Neural progenitor cell (in vitro differentiated cells): ENCODE measurements at regions not wholly inside any gene's neighbourhood (a gene's known extent, or its start where the extent isn't known, plus 50 kb on each side); places are given as distances from the start of the nearest gene placed in this dataset.

Experiments used
- DNase-seq: peaks from one replicate; pipeline ENCODE4 v3.0.0-alpha.2; 2016; ENCODE audit warnings: low spot score
- H2AFZ ChIP-seq: fragments of 200-600 bp; sonication (generic); replicated peaks from 2 replicates; pipeline ENCODE4 v1.6.1; 2016; ENCODE audit warnings: antibody characterized with exemption
- H3F3A ChIP-seq: fragments of 200-600 bp; sonication (generic); 2 replicates; pipeline ENCODE4 v1.6.1; 2016; ENCODE audit warnings: antibody characterized with exemption, low read depth
- H3K27ac ChIP-seq: fragments of 200-600 bp; sonication (generic); 2 replicates; pipeline ENCODE4 v1.5.1; 2016; ENCODE audit warnings: mild to moderate bottlenecking
- H3K27me3 ChIP-seq: fragments of 200-600 bp; sonication (generic); 2 replicates; pipeline ENCODE4 v1.6.1; 2016; ENCODE audit warnings: mild to moderate bottlenecking, moderate library complexity
- H3K36me3 ChIP-seq: fragments of 200-600 bp; sonication (generic); 2 replicates; pipeline ENCODE4 v1.5.1; 2016
- H3K4me1 ChIP-seq: fragments of 200-600 bp; sonication (generic); 2 replicates; pipeline ENCODE4 v1.6.1; 2016; ENCODE audit warnings: mixed run types
- H3K4me2 ChIP-seq: fragments of 200-600 bp; sonication (generic); 2 replicates; pipeline ENCODE4 v1.6.1; 2016
- H3K4me3 ChIP-seq: fragments of 200-600 bp; sonication (generic); 2 replicates; pipeline ENCODE4 v1.5.1; 2016
- H3K79me2 ChIP-seq: fragments of 200-600 bp; sonication (generic); 2 replicates; pipeline ENCODE4 v1.6.1; 2016; ENCODE audit warnings: low read depth
- H3K9ac ChIP-seq: fragments of 200-600 bp; sonication (generic); 2 replicates; pipeline ENCODE4 v1.6.1; 2016
- H3K9me3 ChIP-seq: fragments of 200-600 bp; sonication (generic); 2 replicates; pipeline ENCODE4 v1.5.1; 2016; ENCODE audit warnings: low read depth
- H4K20me1 ChIP-seq: fragments of 200-600 bp; sonication (generic); 2 replicates; pipeline ENCODE4 v1.6.1; 2016; ENCODE audit warnings: low read depth
- H3K27ac Mint-ChIP-seq: 3 replicates; pipeline ENCODE4 v1.8.0; 2021; ENCODE audit warnings: mixed read lengths
- H3K27me3 Mint-ChIP-seq: 2 replicates; pipeline ENCODE4 v1.8.0; 2022; ENCODE audit warnings: low read depth, mild to moderate bottlenecking, inconsistent platforms, moderate library complexity, mixed read lengths; ENCODE audit not compliant: insufficient read depth
- H3K36me3 Mint-ChIP-seq: 3 replicates; pipeline ENCODE4 v1.8.0; 2021; ENCODE audit warnings: mixed read lengths
- H3K4me1 Mint-ChIP-seq: 3 replicates; pipeline ENCODE4 v1.8.0; 2021; ENCODE audit warnings: mixed read lengths
- H3K4me3 Mint-ChIP-seq: 3 replicates; pipeline ENCODE4 v1.8.0; 2021; ENCODE audit warnings: mild to moderate bottlenecking, moderate library complexity, mixed read lengths
- H3K9me3 Mint-ChIP-seq: 3 replicates; pipeline ENCODE4 v1.8.0; 2020; ENCODE audit warnings: mixed read lengths
- EZH2 ChIP-seq: fragments of 200-600 bp; sonication (generic); IDR thresholded peaks from 2 replicates; pipeline ENCODE4 v1.6.1; 2017; ENCODE audit warnings: antibody characterized with exemption, mild to moderate bottlenecking, moderate library complexity
- EZH2phosphoT487 ChIP-seq: fragments of 200-600 bp; sonication (generic); IDR thresholded peaks from 2 replicates; pipeline ENCODE4 v1.6.1; 2017; ENCODE audit warnings: antibody characterized with exemption
- TF ChIP-seq, protein P1 (sequence below): fragments of 200-600 bp; sonication (generic); IDR thresholded peaks from 2 replicates; pipeline ENCODE4 v1.5.1; 2017; ENCODE audit warnings: antibody characterized with exemption, mild to moderate bottlenecking

DNA sequence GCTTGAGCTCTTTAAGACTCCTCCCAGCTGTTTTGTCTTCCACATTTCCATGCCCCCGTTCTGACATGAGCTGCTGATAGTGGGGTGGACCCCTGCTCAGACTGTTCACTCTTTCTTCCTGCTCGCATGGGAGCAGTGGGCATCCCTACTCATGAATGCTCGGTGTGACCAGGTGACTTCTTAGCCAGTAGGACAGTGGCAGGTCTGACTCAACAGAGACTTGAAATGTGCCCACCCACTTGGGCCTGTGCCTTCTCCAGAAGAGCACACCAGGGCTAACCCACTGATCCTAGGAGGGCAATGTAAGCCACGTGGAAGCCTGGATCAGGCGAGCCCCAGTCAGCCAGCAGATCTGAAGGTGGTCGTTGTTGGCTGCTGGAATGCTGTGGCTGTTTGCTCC is 582.0 kb downstream of the QKI start:
- H3K9ac ChIP-seq = no peak overlapping the region
- no peaks in the 10 kb centered on the region for H3K79me2 ChIP-seq
- H3K9me3 ChIP-seq = no peaks in the 10 kb centered on the region
- no peak overlapping the region for H3K27ac ChIP-seq
- no peaks in the 10 kb centered on the region for H3K4me1 Mint-ChIP-seq
- no peak overlapping the region for H3K27ac Mint-ChIP-seq
- H3K9me3 Mint-ChIP-seq = peaks cover 7% of the 10 kb centered on the region
- H3K27me3 ChIP-seq = no peaks in the 10 kb centered on the region
- no peak overlapping the region for H3K4me2 ChIP-seq
- no peak for DNase-seq
- no peak overlapping the region for H3K4me3 Mint-ChIP-seq
- H3K36me3 ChIP-seq = no peaks in the 10 kb centered on the region
- H3K4me3 ChIP-seq = no peak overlapping the region
- H3F3A ChIP-seq = no peaks in the 10 kb centered on the region
- no peaks in the 10 kb centered on the region for H4K20me1 ChIP-seq
- H2AFZ ChIP-seq = no peak overlapping the region
- no peaks in the 10 kb centered on the region for H3K27me3 Mint-ChIP-seq
- no peaks in the 10 kb centered on the region for H3K36me3 Mint-ChIP-seq
- no peaks in the 10 kb centered on the region for H3K4me1 ChIP-seq
- TF ChIP-seq EZH2 (no peak), EZH2phosphoT487 (no peak)
- TF ChIP-seq, protein P1, sequence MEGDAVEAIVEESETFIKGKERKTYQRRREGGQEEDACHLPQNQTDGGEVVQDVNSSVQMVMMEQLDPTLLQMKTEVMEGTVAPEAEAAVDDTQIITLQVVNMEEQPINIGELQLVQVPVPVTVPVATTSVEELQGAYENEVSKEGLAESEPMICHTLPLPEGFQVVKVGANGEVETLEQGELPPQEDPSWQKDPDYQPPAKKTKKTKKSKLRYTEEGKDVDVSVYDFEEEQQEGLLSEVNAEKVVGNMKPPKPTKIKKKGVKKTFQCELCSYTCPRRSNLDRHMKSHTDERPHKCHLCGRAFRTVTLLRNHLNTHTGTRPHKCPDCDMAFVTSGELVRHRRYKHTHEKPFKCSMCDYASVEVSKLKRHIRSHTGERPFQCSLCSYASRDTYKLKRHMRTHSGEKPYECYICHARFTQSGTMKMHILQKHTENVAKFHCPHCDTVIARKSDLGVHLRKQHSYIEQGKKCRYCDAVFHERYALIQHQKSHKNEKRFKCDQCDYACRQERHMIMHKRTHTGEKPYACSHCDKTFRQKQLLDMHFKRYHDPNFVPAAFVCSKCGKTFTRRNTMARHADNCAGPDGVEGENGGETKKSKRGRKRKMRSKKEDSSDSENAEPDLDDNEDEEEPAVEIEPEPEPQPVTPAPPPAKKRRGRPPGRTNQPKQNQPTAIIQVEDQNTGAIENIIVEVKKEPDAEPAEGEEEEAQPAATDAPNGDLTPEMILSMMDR = no peak

DNA sequence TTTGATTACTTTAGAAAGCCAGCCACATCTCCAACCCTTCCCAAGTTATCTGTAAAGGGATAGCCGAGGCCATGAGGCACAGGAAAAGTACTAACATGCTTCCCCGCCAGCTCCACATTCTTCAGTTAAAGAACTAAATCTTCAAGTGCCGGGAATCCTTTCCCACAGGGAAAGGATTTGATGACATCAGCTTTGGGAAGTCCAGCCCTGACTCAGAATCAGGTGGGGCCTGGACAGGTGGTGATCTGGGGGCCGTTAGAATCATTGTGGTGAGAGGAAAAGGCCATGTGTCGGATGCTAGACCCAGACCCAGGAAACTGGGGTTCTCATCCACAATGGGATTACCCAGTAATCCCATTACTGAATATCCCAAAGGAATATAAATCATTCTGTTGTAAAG is 580.0 kb downstream of the QKI start:
- H3K9ac ChIP-seq = no peak overlapping the region
- H3K27me3 ChIP-seq = no peaks in the 10 kb centered on the region
- H2AFZ ChIP-seq = no peak overlapping the region
- H3K36me3 ChIP-seq = no peaks in the 10 kb centered on the region
- no peaks in the 10 kb centered on the region for H3K4me1 Mint-ChIP-seq
- no peak overlapping the region for H3K4me3 ChIP-seq
- no peak overlapping the region for H3K4me2 ChIP-seq
- H3K9me3 Mint-ChIP-seq = peaks cover 7% of the 10 kb centered on the region
- H3K36me3 Mint-ChIP-seq = no peaks in the 10 kb centered on the region
- no peaks in the 10 kb centered on the region for H3K4me1 ChIP-seq
- no peak overlapping the region for H3K4me3 Mint-ChIP-seq
- no peaks in the 10 kb centered on the region for H4K20me1 ChIP-seq
- TF ChIP-seq EZH2phosphoT487 (no peak), EZH2 (no peak)
- no peak for DNase-seq
- H3K27ac Mint-ChIP-seq = no peak overlapping the region
- H3K79me2 ChIP-seq = no peaks in the 10 kb centered on the region
- H3K27ac ChIP-seq = no peak overlapping the region
- no peaks in the 10 kb centered on the region for H3K27me3 Mint-ChIP-seq
- H3K9me3 ChIP-seq = no peaks in the 10 kb centered on the region
- H3F3A ChIP-seq = no peaks in the 10 kb centered on the region

DNA sequence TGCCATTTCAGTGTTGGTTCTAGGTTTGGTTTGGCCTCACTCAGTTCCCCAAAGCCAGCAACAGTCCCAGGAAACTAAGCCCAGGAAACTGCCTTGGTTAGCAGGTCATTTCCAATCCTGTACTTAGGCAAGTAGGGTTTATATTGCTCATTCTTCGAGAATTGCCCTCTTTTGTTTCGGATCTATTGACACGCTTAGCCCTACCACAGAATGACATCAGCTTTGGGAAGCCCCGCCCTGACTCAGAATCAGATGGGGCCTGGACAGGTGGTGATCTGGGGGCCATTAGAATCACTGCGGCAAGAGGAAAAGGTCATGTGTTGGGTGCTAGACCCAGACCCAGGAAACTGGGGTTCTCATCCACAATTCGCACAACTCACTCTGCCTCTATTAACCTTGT is 578.2 kb downstream of the QKI start:
- Mint-ChIP-seq H3K4me1 (peaks cover 2% of the 10 kb centered on the region), H3K27ac (no peak overlapping the region), H3K4me3 (no peak overlapping the region), H3K27me3 (no peaks in the 10 kb centered on the region), H3K36me3 (no peaks in the 10 kb centered on the region), H3K9me3 (peaks cover 7% of the 10 kb centered on the region)
- no peak for DNase-seq
- Histone ChIP-seq H3K27me3 (no peaks in the 10 kb centered on the region), H3K4me1 (no peaks in the 10 kb centered on the region), H2AFZ (no peak overlapping the region), H3K9me3 (no peaks in the 10 kb centered on the region), H3K4me3 (no peak overlapping the region), H3K9ac (no peak overlapping the region), H3K36me3 (no peaks in the 10 kb centered on the region), H3K79me2 (no peaks in the 10 kb centered on the region), H4K20me1 (no peaks in the 10 kb centered on the region), H3K27ac (no peak overlapping the region), H3K4me2 (no peak overlapping the region), H3F3A (no peaks in the 10 kb centered on the region)
- no peak for TF ChIP-seq EZH2phosphoT487
- no peak for TF ChIP-seq EZH2
- TF ChIP-seq, protein P1 = no peak

DNA sequence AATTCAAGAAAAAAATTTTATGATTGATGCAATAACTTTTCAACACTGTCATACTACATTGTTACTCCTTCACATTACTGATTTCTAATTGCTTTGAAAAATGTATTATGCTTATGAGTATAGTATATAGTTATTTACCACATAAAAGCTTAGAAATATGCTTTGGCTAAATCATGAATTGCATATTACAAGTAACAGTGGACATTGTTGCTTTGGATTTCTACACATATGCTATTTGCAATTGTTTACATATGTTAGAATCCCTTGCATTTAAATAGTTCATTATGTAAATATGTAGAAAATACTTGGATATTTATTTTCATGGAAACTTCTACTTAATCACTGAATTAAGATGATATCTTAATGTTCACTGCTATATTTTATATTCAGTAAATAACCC is 577.5 kb downstream of the QKI start:
- no peaks in the 10 kb centered on the region for H3K27me3 Mint-ChIP-seq
- no peak overlapping the region for H3K27ac Mint-ChIP-seq
- Histone ChIP-seq H3K27me3 (no peaks in the 10 kb centered on the region), H3K27ac (no peak overlapping the region), H3K36me3 (no peaks in the 10 kb centered on the region), H3K79me2 (no peaks in the 10 kb centered on the region), H4K20me1 (no peaks in the 10 kb centered on the region), H3K9ac (no peak overlapping the region), H3K4me2 (no peak overlapping the region), H3F3A (no peaks in the 10 kb centered on the region), H2AFZ (no peak overlapping the region), H3K4me1 (no peaks in the 10 kb centered on the region), H3K4me3 (no peak overlapping the region), H3K9me3 (no peaks in the 10 kb centered on the region)
- DNase-seq = no peak
- peaks cover 7% of the 10 kb centered on the region for H3K9me3 Mint-ChIP-seq
- H3K4me1 Mint-ChIP-seq = peaks cover 2% of the 10 kb centered on the region
- no peaks in the 10 kb centered on the region for H3K36me3 Mint-ChIP-seq
- no peak for TF ChIP-seq EZH2phosphoT487
- TF ChIP-seq, protein P1 = no peak
- no peak for TF ChIP-seq EZH2
- H3K4me3 Mint-ChIP-seq = no peak overlapping the region
